Activated CD8-positive, alpha-beta T cell treated with anti-CD3 and anti-CD28 coated beads, Interleukin-2, amount 10 ng/mL, durations not matched to agents 7 days and 5 days (primary cell): ENCODE measurements at regions not wholly inside any gene's neighbourhood (a gene's known extent, or its start where the extent isn't known, plus 50 kb on each side); places are given as distances from the start of the nearest gene placed in this dataset.

Experiments
- ATAC-seq: fragments of 150-1000 bp; cut with Tn5 transposase; one replicate; pipeline ENCODE4 v1.10.0; 2021; ENCODE audit warnings: moderate library complexity
- CTCF ChIA-PET: fragments of 350-600 bp; sonication (Branson Sonifier 250); formaldehyde crosslinking; loops from one replicate; lab custom pipeline; 2021; ENCODE audit warnings: antibody characterized with exemption; lab: Charles Lee
- POLR2A ChIA-PET: fragments of 350-600 bp; sonication (Branson Sonifier 250); formaldehyde crosslinking; loops from one replicate; lab custom pipeline; 2021; ENCODE audit warnings: antibody characterized with exemption; lab: Charles Lee
- DNase-seq: peaks from one replicate; pipeline ENCODE4 v3.0.0-alpha.2; 2020
- H3K27ac Mint-ChIP-seq: one replicate; pipeline ENCODE4 v1.8.0; 2021; ENCODE audit warnings: mild to moderate bottlenecking, mixed read lengths
- H3K27me3 Mint-ChIP-seq: one replicate; pipeline ENCODE4 v1.8.0; 2021; ENCODE audit warnings: low read depth, mixed read lengths
- H3K36me3 Mint-ChIP-seq: one replicate; pipeline ENCODE4 v1.8.0; 2021; ENCODE audit warnings: low read depth, mixed read lengths
- H3K4me1 Mint-ChIP-seq: one replicate; pipeline ENCODE4 v1.8.0; 2021; ENCODE audit warnings: low read depth, mixed read lengths
- H3K4me3 Mint-ChIP-seq: one replicate; pipeline ENCODE4 v1.8.0; 2021; ENCODE audit warnings: mild to moderate bottlenecking, mixed read lengths
- H3K9me3 Mint-ChIP-seq: one replicate; pipeline ENCODE4 v1.8.0; 2022; ENCODE audit warnings: mixed read lengths; ENCODE audit not compliant: insufficient read depth

GRCh38 chr5:155619688-155620087 is 606.1 kb downstream of the KIF4B start:
- no peaks in the 10 kb centered on the region for H3K36me3 Mint-ChIP-seq
- DNase-seq (no peak), ATAC-seq (no peak)
- H3K9me3 Mint-ChIP-seq = no peaks in the 10 kb centered on the region
- ChIA-PET POLR2A (no interaction called here), CTCF (no interaction called here)
- no peak overlapping the region for H3K4me3 Mint-ChIP-seq
- no peak overlapping the region for H3K27ac Mint-ChIP-seq
- peaks cover 8% of the 10 kb centered on the region for H3K27me3 Mint-ChIP-seq
- H3K4me1 Mint-ChIP-seq = no peaks in the 10 kb centered on the region

DNA sequence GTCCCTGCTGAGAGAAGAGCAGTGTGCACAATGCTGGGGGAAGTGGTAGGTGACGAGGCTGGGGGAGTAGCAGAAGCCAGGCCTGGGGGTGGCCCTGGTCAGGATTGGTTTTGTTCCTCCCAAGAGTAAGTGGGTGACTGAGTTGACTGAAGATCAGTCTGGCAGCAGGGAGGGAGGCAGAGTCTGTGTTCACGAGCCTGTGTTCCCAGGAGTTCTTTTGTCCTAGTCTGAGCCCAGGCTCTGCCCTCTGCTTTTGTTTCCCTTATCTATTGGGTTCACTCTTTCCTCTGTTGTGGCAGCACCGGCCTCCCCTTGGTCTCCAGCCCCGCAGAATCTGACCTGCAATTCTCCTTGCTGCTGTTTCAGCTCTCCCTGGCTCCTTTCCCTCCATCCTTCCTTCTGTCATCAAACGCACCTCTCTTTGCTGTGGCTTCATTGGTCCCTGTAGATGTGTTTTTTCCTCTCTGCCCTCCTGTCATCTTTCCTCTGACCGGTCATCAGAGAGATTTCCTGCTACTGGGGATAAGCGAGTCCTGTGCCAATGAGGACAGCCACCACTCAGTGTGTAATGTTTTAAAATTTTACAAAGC is 607.4 kb downstream of the KIF4B start:
- H3K9me3 Mint-ChIP-seq = no peaks in the 10 kb centered on the region
- CTCF ChIA-PET = no interaction called here
- H3K27me3 Mint-ChIP-seq = peaks cover 8% of the 10 kb centered on the region
- DNase-seq (no peak), ATAC-seq (no peak)
- H3K36me3 Mint-ChIP-seq = no peaks in the 10 kb centered on the region
- no peak overlapping the region for H3K4me3 Mint-ChIP-seq
- no peaks in the 10 kb centered on the region for H3K4me1 Mint-ChIP-seq
- POLR2A ChIA-PET = no interaction called here
- H3K27ac Mint-ChIP-seq = no peak overlapping the region

GRCh38 chr5:155624597-155625241 is 611.2 kb downstream of the KIF4B start:
- Mint-ChIP-seq H3K27ac (no peak overlapping the region), H3K9me3 (no peaks in the 10 kb centered on the region), H3K4me3 (no peak overlapping the region), H3K27me3 (peaks cover 6% of the 10 kb centered on the region), H3K4me1 (no peaks in the 10 kb centered on the region), H3K36me3 (no peaks in the 10 kb centered on the region)
- ATAC-seq (no peak), DNase-seq (no peak)
- POLR2A ChIA-PET = no interaction called here
- CTCF ChIA-PET = no interaction called here

DNA sequence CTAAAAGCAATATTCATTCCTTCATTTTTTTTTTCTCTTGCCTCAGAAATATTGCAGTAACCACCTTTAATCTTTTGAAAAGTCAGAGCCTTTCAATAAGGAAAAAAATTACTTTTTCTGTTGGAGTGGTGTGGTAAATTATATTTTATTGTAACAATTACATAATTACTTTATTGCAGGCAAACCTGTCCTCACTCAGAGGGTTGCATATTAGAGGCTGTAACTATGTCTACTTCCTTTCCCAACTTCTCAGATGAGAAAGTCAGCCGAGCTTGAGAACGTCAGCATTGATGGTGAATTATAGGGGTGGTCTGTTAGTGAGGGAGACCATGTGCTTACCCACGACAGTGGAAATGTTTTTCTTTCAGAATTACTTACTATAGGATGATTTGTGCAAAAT is 611.8 kb downstream of the KIF4B start:
- Mint-ChIP-seq H3K4me3 (no peak overlapping the region), H3K4me1 (no peaks in the 10 kb centered on the region), H3K9me3 (no peaks in the 10 kb centered on the region), H3K27ac (no peak overlapping the region), H3K36me3 (no peaks in the 10 kb centered on the region), H3K27me3 (peaks cover 6% of the 10 kb centered on the region)
- ChIA-PET CTCF (no interaction called here), POLR2A (no interaction called here)
- DNase-seq (no peak), ATAC-seq (no peak)

DNA sequence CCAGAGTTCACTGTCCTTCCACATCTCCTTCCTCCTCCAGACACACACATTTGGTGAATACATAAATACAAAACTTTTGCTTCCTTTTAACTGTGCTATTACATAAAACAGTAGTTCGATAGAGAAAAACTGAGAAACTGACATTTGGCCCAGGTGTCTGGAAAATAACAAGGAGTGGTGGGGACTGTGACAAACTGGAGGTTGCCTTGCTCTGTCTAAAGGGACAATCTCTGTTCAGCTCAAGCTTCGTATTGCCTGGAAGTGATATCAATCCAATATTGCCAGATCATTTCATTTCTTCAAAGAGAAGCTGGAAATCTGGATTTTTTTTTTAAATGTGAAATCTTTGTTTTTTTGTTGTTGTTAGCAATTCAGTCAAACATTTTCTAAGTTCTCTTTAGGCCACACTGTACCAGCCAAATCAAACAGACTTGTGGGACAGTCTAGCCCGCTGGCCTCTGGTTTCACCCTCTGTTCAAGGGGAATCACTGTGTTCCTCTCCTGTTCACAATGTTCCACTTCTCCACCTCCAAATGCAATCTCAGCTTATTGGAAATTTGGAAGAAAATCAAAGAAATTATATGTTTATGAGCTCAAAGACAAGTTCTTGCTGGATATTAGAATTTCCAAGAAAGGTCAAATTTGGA is 612.5 kb downstream of the KIF4B start:
- no peak for ATAC-seq
- no peaks in the 10 kb centered on the region for H3K9me3 Mint-ChIP-seq
- ChIA-PET POLR2A (no interaction called here), CTCF (interaction anchor here (1.2 kb wide), 1 partner anchor 9 kb away, joined by 3 read pairs; no protein-coding TSS in a partner anchor)
- peaks cover 5% of the 10 kb centered on the region for H3K27me3 Mint-ChIP-seq
- no peaks in the 10 kb centered on the region for H3K4me1 Mint-ChIP-seq
- no peak overlapping the region for H3K4me3 Mint-ChIP-seq
- no peak for DNase-seq
- no peaks in the 10 kb centered on the region for H3K36me3 Mint-ChIP-seq
- H3K27ac Mint-ChIP-seq = no peak overlapping the region

- H3K27me3 Mint-ChIP-seq = peaks cover 4% of the 10 kb centered on the region
- ATAC-seq (no peak), DNase-seq (no peak)
- no peaks in the 10 kb centered on the region for H3K9me3 Mint-ChIP-seq
- no peak overlapping the region for H3K27ac Mint-ChIP-seq
- H3K4me3 Mint-ChIP-seq = no peak overlapping the region
- ChIA-PET CTCF (interaction anchor here (1.2 kb wide), 1 partner anchor 9 kb away, joined by 3 read pairs; no protein-coding TSS in a partner anchor), POLR2A (no interaction called here)
- no peaks in the 10 kb centered on the region for H3K4me1 Mint-ChIP-seq
- no peaks in the 10 kb centered on the region for H3K36me3 Mint-ChIP-seq
Measured at GRCh38 chr5:155626592-155626991, 613.0 kb downstream of the KIF4B start.

DNA sequence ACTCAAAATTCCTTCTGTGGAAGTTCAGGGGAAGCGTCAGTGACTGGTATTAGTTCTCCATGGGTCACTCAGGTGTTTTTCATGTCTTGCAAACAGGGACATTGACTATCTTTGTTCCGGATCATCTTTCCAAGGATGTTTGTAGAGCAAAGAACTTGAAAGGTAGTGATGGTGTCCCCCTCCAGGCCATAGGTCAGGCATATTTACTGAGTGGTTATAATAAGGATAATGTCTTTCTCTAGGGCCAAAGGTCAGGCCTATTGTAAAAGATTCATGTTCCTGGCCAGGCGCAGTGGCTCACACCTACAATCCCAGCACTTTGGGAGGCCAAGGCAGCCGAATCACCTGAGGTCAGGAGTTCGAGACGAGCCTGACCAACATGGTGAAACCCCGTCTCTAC is 614.8 kb downstream of the KIF4B start:
- DNase-seq (no peak), ATAC-seq (no peak)
- H3K9me3 Mint-ChIP-seq = no peaks in the 10 kb centered on the region
- H3K27me3 Mint-ChIP-seq = peaks cover 4% of the 10 kb centered on the region
- no peaks in the 10 kb centered on the region for H3K36me3 Mint-ChIP-seq
- H3K27ac Mint-ChIP-seq = no peak overlapping the region
- H3K4me3 Mint-ChIP-seq = no peak overlapping the region
- POLR2A ChIA-PET = no interaction called here
- CTCF ChIA-PET = no interaction called here
- no peaks in the 10 kb centered on the region for H3K4me1 Mint-ChIP-seq

DNA sequence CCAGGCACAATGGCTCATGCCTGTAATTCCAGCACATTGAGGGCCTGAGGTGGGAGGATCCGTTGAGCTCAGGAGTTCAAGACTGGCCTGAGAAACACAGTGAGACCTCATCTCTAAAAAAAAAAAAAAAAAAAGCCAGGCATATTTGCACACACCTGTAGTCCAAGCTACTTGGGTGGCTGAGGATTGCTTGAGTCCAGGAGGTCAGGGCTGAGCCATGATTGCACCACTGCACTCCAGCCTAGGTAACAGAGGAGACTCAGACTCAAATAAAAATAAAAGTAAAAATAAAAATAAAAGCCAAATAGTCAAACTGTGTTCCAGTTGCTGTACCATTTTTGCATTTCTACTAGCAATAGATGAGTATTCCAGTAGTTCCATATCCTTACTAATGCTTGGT is 616.0 kb downstream of the KIF4B start:
- Mint-ChIP-seq H3K4me3 (no peak overlapping the region), H3K36me3 (no peaks in the 10 kb centered on the region), H3K27me3 (no peaks in the 10 kb centered on the region), H3K9me3 (no peaks in the 10 kb centered on the region), H3K4me1 (no peaks in the 10 kb centered on the region), H3K27ac (no peak overlapping the region)
- ChIA-PET POLR2A (no interaction called here), CTCF (no interaction called here)
- DNase-seq (no peak), ATAC-seq (no peak)

DNA sequence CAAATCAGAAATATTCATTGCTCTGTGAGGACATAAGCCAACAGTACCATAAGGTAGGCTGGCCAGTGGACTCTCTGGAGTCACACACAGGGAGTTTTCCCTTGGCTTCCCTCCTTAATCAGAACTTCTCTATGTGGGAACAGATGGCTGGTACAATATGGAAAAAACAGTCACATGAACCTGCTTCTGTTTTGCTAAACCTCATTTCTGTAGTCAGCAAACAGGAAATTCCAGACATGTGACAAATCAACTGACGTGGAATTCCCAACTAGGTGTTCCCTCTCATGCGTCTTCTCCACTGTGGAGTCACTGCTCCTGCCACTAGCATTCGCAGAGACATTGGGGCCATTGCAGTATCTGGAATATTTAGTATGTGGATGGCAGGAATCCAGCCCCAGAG is 617.6 kb downstream of the KIF4B start:
- H3K36me3 Mint-ChIP-seq = no peaks in the 10 kb centered on the region
- ChIA-PET POLR2A (no interaction called here), CTCF (no interaction called here)
- no peaks in the 10 kb centered on the region for H3K27me3 Mint-ChIP-seq
- H3K4me3 Mint-ChIP-seq = no peak overlapping the region
- no peaks in the 10 kb centered on the region for H3K4me1 Mint-ChIP-seq
- no peak for DNase-seq
- no peak for ATAC-seq
- no peaks in the 10 kb centered on the region for H3K9me3 Mint-ChIP-seq
- H3K27ac Mint-ChIP-seq = no peak overlapping the region

DNA sequence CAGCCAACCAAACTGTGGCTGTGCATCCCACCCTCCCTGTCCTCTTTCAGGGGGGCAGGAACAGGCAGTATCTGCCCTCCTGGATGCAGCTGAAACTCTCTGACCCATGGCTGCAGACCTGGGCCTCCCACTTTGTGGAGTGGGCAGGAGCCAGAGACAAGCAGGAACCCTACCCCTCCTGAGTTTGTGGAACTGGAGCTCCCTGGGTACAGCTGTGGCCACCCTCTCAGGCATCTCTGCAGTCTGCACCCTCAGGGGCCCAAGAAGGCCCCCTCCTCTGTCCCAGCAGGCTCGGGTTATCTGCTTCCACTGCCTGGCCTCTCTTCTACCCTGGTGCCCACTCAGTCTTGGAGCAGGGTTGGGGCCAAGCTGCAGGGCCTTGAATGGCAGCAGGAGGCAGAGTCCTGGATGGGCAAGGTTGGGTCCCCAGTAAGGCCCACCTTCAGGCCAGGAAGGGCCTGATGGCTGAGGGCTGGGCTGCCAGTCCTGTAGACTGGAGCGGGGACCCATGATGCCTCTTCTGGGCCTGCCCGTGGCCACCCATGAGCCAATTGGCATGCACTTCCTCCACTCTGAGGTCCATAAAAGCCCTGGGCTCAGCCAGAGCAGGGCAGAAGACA is 619.9 kb downstream of the KIF4B start:
- no peaks in the 10 kb centered on the region for H3K9me3 Mint-ChIP-seq
- H3K4me3 Mint-ChIP-seq = no peak overlapping the region
- H3K27ac Mint-ChIP-seq = no peak overlapping the region
- ChIA-PET CTCF (no interaction called here), POLR2A (no interaction called here)
- H3K27me3 Mint-ChIP-seq = no peaks in the 10 kb centered on the region
- DNase-seq = no peak
- no peaks in the 10 kb centered on the region for H3K4me1 Mint-ChIP-seq
- no peaks in the 10 kb centered on the region for H3K36me3 Mint-ChIP-seq
- no peak for ATAC-seq

- H3K27me3 Mint-ChIP-seq = no peaks in the 10 kb centered on the region
- CTCF ChIA-PET = no interaction called here
- no peaks in the 10 kb centered on the region for H3K4me1 Mint-ChIP-seq
- no peak for ATAC-seq
- POLR2A ChIA-PET = no interaction called here
- no peak overlapping the region for H3K4me3 Mint-ChIP-seq
- H3K9me3 Mint-ChIP-seq = no peaks in the 10 kb centered on the region
- no peaks in the 10 kb centered on the region for H3K36me3 Mint-ChIP-seq
- DNase-seq = no peak
- no peak overlapping the region for H3K27ac Mint-ChIP-seq
Measured at GRCh38 chr5:155649666-155650065, 636.1 kb downstream of the KIF4B start.

DNA sequence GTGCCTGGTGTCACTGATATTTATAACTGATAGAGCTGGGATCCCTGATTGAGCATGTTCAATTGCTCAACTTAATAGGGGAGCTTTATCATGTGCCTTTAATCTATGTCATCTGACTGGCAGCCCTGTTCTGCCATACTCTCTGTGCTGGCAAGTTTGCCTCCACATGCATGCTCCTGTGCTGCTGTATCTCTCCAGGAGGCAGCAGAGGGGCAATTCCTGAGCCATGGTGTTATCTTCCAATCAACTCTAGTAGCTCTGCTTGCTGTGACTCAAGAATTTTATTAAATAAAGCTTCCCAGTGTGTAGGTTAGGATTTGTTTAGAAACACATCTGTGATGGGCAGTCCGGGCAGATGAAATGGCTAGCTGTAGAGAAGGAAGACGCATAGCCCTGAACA is 642.0 kb downstream of the KIF4B start:
- ChIA-PET POLR2A (no interaction called here), CTCF (no interaction called here)
- H3K9me3 Mint-ChIP-seq = no peaks in the 10 kb centered on the region
- no peaks in the 10 kb centered on the region for H3K4me1 Mint-ChIP-seq
- H3K27me3 Mint-ChIP-seq = no peaks in the 10 kb centered on the region
- ATAC-seq (no peak), DNase-seq (no peak)
- H3K36me3 Mint-ChIP-seq = no peaks in the 10 kb centered on the region
- H3K27ac Mint-ChIP-seq = no peak overlapping the region
- no peak overlapping the region for H3K4me3 Mint-ChIP-seq
